GM21737 (cell line): ENCODE measurements at regions not wholly inside any gene's neighbourhood (a gene's known extent, or its start where the extent isn't known, plus 50 kb on each side); places are given as distances from the start of the nearest gene placed in this dataset.

ENCODE experiments used
- ATAC-seq: cut with Tn5 transposase; IDR thresholded peaks from one replicate; pipeline ENCODE4 v1.9.1; 2021; ENCODE audit warnings: mild to moderate bottlenecking, moderate library complexity; ENCODE audit not compliant: unreplicated experiment

GRCh38 chr10:28250782-28251181 is 52.1 kb downstream of the MPP7 start:
- no peak for ATAC-seq

GRCh38 chr10:28250358-28250757 is 52.5 kb downstream of the MPP7 start:
- no peak for ATAC-seq

DNA sequence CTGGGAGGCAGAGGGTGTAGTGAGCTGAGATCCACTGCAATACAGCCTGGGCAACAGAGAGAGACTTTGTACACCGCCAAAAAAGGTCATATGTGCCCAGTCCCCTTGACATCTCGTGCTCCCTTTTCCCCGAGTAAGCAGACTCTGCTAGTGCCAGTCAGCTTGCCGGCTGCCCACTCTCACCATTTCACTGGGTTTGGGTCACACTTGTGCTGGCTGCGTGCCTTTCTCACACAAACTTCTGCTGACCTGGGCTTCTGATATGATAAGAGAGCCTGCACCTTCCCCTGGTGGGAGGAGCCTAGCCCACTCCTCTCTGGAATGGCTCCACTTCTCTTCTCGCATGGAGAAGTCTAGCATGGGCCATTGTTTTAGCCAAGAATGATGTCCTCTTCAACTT is 53.4 kb downstream of the MPP7 start:
- ATAC-seq: no peak

DNA sequence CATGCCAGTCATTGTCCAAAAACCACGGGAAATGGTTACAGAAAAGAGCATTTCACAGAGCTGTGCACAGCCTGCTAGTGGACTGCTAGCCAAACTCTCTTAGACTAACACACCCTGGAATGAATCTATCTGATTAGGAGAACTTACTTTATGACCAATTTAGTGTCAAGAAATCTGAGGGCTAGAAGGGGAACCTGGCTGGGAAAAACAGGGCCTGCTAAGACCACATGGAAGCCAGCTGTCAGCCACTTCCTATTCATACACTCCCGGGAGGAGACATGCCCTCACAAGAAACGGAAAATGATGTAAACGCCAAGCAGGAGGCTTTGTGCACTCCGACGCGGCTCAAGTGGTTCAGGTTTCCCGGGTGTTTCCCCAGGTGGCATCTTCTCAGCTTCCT is 54.8 kb downstream of the MPP7 start:
- no peak for ATAC-seq

DNA sequence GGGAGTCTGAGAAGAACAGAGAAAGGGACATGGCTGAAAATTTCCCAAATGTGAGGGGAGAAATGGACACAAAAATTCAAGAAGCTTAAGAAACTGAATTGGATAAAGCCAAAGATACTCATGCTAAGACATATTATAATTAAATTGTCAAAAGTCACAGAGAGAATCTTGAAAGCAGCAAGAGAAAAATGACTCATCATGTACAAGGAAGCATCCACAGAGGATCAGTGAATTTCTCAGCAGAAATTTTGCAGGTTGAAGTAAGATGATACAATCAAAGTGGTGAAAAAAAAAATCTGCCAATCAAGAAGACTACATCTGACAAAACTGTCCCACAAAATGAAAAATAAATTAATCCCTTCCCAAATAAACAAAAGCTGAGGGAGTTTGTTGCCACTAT is 56.8 kb downstream of the MPP7 start:
- no peak for ATAC-seq

DNA sequence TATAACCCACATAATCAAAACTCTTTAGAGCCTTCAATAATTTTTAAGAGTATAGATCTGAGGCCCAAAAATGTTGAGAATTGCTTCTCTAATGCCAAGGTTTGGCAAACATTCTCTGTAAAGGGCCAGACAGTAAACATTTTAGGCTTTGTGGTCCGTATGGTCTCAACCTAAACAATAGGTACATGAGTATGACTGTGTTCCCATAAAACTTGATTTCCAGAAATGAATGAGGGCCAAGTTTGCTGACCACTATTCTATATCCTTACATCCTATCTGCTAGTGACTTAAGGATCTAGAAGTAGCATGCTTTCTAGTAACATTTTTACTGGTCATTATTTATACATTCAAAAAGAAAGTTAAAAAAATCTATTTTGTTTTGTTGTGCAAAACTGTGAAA is 58.9 kb downstream of the MPP7 start:
- no peak for ATAC-seq

DNA sequence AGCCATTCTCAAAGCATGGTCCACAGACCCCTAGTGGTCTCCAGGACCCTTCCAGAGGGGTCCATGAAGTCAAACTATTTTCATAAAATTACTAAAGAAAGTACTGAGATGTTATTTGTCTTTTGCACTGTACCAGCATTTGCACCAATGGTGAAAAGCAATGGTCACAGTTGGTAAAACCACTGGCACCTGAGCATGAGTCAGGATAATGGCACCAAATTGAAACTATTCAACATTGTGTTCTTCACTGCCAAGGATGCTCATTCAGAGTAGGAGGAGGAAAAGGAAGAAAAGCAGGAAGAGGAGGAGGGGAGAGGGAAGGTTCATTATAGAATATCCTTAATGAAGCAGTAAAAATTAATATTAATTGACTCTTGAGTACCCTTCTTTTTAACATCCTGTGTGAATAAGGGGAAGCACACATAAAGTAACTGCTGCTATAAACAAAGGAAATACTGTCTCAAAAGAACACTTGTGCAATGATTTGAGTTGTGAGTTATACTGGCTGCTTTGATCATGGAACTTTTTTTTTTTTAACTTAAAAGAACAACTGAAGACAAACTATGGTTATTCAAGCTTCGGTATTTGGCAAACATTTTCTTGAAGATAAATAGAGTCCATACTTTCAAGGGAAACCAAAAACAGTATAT is 60.2 kb downstream of the MPP7 start:
- no peak for ATAC-seq

- no peak for ATAC-seq
Observed at GRCh38 chr10:28241741-28242399, 61.0 kb downstream of the MPP7 start.

DNA sequence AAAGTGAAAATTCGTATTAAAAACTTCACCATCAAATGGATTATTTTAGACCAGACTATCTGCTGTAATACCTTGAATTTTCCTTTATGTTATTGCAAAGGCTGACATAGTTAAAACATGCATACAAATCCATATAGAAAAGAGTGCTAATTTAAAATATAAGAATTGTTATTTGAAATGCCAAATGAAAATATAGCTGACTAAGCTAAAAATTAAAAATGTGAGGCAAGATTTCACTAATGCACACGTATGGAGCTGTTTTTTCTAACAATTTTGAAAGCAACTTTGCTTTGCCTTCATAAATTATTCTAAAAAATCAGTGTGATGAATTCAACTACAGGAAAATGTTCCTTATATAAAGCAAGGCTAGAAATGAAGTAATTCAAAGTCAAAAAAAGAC is 62.5 kb downstream of the MPP7 start:
- no peak for ATAC-seq

- ATAC-seq: no peak
Observed at GRCh38 chr10:28236591-28236990, 66.3 kb downstream of the MPP7 start.

GRCh38 chr10:28220811-28221210 is 82.1 kb downstream of the MPP7 start:
- ATAC-seq: no peak

- no peak for ATAC-seq
Observed at GRCh38 chr10:28219251-28219650, 83.6 kb downstream of the MPP7 start.

DNA sequence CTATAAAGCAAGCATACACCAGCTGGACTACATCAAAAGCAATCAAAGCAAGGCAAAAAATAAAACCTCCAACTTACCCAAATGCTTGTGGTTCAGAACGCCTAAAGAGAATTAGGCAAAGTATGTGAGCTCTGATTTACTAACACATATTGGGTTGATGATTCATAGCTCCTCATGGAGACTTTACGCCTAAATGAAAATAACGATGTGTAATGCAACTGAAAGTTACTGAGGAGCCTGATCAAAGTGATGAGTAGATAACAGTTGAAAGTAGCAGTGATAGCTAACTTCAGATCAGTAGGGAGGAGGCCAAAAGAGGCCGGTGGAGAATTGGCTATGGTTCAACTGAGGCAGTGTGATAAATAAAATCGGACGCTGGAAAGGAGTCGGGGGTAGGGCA is 85.0 kb downstream of the MPP7 start:
- ATAC-seq: no peak

GRCh38 chr10:28215930-28216329 is 86.9 kb downstream of the MPP7 start:
- ATAC-seq: no peak

GRCh38 chr10:28214219-28214618 is 88.6 kb downstream of the MPP7 start:
- ATAC-seq: no peak

DNA sequence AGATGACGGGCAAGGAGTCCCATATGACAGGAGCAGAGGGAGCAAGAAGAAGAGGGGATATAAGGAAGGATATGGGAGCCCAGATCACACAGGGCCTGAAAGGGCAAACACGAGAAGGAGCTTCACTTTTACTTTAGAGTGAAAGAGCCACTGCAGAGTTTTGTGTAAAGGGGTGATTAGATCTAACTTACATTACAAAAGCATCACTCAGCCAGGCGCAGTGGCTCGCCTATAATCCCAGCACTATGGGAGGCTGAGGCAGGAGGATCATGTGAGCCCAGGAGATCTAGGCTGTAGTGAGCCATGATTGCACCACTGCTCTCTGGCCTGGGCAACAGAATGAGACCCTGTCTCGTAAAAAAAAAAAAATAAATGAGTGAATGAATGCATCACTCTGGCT is 91.1 kb downstream of the MPP7 start:
- ATAC-seq: no peak

GRCh38 chr10:28207799-28208198 is 95.1 kb downstream of the MPP7 start:
- no peak for ATAC-seq

- ATAC-seq: no peak
Observed at GRCh38 chr10:28202941-28203352, 99.9 kb downstream of the MPP7 start.

GRCh38 chr10:28201410-28202400 is 101.2 kb downstream of the MPP7 start:
- ATAC-seq: no peak

DNA sequence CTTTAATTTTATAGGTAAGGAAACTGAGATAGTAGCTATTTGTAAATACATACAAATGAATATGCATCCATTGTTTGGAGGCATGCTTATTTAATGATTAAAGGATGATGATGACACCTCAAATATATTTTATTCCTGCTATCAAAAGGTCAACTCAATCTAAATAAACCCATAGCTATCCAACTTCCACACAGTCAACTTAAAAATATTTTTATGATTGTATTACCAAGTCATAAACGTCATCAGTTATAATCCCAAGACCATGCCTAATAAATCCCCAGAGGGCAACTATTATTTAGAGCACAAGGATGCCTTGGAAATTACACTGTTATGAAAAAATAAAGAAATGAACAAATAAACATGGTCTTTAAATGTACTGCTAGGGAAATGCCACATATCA is 102.1 kb downstream of the MPP7 start:
- no peak for ATAC-seq

DNA sequence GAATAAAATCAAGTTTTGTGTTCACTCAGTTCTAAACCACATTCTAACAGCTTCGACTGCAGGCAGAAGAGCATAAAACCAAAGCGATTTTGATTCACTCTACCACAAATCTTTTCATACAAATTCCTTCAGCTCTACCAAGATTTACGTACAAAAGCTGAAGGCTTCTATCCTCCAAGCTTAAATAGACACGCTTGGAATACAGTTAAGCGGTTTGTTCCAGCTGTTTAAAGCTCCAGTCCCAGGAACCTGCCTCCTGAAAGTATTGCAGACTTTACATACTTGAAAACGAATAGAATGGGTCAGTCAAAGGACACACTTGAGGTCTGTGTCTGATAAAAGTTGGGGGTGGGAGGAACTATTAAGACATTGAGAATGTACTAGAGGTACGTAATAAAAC is 102.9 kb downstream of the MPP7 start:
- no peak for ATAC-seq

DNA sequence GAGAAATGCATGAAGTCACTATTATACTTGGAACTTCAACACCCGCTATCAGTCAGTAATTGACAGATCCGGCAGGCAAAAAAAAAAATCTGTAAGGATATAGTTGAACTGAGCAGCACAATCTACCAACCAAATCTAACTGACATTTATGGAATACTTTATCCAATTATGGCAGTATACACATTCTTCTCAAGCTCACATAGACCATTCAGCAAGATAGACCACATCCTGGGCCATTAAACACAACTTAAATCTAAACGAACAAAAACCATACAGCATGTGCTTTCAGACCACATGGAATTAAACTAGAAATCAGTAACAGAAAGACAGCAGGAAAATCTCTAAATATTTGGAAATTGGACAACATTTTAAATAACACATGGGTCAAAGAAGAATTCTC is 112.7 kb downstream of the MPP7 start:
- ATAC-seq: no peak
